ENCODE measurements at regions not wholly inside any gene's neighbourhood (a gene's known extent, or its start where the extent isn't known, plus 50 kb on each side); places are given as distances from the start of the nearest gene placed in this dataset.
A peak's percentile ranks its signal among the peaks of the same experiment; 100 is the strongest.
"Not testable (repeated sequence)": the region's sequence is repeated elsewhere in the genome, so short reads cannot be mapped to it uniquely, and the experiment has no call there.

DNA sequence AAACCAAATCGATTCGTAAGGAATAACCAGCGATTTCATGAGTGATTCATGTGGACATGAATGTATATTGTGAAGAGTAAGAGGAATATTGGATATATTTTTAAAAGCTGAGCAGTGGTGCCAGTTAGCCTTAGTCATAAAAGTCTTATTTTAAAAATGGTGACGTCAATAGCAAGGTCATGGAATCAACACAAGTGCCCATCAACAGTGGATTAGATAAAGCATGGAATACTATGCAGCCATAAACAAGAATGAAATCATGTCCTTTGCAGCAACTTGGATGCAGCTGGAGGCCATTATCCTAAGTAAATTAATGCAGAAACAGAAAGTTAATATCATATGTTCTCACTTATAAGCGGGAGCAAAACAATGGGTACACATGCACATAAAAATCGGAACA lies 89.0 kb upstream of the STOX2 start:
- DNase-seq = no peak

DNA sequence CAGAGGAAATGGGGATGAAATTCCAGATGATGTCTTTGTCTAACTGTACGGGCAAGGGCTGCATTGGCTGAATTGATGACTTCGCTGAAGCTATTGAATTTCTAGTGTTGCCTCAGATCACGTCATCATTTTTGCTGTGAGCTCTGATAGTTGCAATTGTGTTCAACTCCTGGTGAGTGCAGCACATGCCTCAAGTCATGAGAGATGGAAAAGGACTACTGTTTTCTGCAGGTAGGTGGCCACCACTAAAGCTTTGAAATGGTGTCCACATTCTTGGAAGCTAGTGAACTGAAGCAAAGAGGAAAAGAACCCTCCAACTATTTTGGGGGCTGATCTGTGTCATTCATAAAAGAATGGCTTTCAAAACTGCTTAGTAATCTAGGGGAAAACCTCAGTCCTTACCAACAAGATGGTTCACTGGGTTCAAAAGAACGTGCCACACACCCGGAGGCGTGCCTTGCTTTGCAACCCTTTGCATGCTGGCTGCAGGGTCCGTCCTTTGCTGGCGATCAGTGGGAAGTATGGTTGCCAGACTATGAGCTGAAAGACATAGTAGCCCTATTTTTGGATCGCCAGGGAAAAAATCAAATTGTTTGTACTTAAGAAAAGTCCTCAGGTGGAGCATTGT lies 88.1 kb upstream of the STOX2 start:
- no peak for DNase-seq

DNA sequence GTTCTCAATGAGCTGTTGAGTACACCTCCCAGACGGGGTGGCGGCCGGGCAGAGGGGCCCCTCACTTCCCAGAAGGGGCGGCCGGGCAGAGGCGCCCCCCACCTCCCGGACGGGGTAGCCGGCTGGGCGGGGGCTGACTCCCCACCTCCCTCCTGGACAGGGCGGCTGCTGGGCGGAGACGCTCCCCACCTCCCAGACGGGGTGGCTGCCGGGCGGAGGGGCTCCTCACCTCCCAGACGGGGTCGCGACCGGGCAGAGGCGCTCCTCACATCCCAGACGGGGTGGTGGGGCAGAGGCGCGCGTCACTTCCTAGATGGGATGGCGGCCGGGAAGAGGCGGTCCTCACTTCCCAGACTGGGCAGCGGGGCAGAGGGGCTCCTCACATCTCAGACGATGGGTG lies 86.5 kb upstream of the STOX2 start:
- not testable (repeated sequence) for DNase-seq

DNA sequence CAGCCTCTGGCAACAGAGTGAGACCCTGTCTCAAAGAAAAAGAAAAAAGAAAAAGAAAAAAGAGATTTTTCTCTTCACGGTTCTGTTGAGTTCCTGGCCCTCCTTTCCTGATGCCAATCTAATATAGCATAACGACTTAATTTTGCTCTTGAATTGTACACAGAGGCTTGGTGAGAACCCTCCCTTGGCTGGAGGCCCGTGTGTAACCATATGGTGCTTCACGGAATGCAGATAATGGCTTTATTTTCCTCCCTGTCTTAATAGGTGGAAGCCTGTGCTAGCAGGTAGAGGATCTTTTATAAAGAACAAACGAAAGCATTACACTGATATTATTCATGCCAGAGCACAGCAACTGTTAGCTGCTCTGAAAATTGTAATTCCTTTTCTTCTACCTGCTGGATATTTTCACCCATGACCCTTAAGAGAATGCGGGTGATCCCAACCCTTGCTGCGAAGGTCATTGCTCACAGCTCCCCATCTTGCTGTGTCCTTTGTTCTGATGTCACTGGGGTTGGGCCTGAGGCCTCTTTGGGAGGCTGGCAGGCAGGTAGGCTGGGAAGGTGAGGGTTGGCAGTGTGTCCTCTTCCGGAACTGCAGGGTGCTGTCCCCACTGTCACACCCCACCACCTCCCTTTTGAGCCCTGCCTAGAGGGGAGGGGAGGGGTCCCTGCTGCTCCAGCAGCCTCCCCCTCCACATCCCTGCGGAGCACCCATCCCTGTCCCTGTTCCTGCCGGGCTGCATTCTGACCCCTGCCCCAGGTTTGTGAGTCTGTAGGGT lies 83.8 kb upstream of the STOX2 start:
- no peak for DNase-seq

DNA sequence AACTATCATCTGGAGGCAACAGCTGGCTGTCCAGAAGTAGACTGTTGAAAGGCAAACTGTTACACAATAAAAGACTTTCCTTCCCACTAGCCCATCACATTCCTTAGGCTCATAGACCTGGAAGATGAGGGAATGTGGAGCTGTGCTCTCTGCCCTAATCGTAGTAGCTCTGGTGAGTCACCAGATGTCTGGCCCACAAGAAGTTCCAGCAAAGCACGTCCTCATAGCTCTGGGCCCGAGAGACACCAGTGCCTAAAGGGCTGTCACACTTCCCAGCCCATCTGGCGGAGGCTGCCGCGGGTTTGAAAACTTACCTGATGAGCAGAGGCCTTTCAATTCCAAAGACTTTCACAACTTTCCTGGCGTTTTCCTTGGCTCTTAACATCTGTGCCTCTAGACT lies 81.7 kb upstream of the STOX2 start:
- DNase-seq = no peak

DNA sequence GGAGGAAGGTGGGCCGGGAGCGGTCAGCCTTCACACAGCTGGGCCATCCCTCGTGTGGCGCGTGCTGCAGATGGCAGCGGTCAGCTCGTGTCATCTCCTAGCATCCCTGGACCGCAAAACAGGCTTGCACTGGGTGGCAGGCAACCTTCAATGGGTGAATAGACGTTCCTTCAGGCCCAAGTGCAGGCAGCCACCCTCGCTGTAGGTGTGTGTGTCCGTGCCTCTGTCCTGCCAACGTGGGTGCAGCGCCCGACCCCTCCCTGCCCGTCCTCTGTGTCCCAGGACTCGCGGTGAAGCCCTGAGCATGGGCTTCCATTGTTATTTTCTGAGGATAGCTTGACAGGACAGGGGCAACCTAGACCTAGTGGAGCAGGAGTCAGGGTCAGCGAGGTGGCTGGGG lies 79.8 kb upstream of the STOX2 start:
- no peak for DNase-seq

DNA sequence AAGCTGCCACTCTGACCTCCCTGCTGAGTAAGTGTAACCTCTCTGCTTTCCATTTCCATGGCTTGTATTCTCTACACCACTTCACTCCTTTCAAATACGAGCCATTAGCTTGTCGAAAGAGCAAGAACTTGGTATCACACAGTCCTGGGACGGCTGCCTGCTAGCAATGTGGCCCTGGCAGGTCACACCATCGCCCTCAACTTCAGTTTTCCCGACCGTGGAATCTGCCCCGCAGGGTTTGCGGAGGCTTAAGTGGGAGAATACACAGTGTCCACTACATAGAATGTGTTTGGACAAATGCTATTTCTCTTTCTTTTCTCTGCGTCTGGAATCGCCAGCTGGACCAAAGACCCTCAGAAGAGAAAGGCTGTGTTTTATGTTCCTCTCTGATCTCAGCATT lies 78.6 kb upstream of the STOX2 start:
- no peak for DNase-seq

DNA sequence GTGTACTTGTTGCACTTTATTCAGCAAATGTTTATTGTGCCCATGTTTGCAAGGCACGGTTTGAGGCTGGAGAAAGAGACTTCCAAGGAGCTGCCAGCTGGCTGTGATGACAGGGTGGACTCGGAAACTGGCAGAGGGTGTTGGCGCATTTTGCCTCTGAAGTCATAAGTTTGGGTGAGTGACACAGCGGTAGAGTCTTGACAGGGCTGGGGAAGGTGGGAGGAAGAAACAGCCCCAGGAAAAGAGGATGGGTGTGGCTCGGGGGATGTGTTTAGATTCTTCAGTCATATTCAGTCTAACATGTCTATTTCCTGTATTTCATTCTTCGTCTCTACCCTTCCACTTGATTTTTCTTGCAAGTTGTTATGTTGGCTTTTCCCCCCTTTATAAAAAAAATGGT lies 77.0 kb upstream of the STOX2 start:
- DNase-seq = no peak

DNA sequence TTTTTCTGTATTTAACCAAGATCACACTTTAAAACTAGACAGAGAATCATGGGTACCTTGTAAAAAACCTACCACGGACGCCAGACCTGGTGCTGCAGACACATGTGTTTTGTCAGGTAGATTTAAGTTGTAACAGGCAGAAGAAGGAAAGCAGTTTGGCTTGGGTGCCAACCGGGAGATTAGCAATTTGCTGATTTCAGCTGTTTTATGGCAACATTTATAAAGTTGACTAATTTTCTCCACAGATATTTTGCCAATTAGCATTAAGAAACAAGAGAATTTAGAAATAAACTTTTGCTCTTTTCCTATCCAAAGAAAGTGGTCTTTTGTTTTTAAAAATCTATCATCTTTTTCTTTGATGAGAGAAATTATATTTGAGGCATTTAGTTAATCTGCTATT lies 76.3 kb upstream of the STOX2 start:
- DNase-seq = no peak

DNA sequence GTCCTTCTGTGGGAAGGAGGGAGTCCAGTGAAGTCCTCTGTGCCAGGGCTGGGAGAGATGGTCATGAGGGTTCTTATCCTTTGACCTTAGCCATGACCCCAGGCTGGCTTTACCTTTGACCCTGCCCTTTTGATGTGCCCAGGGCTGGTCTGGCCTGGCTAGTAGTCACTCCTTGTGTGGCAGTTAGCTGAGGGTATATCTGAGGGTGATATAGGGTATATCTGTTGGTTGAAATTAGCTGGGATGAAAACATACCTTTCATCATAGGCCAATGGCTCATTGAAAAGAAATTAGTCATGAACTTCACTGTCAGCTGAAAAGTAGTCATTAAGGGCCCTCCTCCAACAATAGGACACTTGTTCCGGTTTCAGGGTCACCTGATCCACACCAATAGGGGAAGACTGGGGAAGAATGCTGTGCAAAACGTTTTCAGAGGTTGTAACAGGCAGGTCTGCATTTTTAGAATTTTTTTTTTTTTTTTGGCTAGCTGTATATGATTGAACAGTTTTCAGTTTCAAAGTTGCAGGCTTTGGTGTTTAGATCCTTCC lies 74.6 kb upstream of the STOX2 start:
- no peak for DNase-seq

DNA sequence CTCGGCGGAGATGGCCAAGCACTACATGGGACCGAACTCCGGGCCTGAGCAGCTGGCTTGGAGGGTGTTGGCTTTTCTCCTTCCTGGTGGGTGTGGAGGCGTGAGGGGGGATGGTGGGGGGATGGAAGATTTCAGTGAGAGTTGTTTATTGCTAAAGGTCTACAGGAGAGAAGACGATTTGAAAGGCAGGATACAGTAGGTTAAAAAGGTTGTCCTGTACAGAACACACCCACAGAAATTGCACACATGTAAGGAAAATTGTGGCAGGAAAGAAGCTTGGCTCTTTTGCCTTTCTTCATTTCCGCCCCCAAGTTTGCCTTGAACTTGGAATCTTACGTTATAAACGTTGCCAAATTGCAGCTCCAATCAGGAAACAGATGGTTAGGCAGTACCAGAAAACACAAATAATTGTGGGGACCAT lies 74.1 kb upstream of the STOX2 start:
- no peak for DNase-seq

DNA sequence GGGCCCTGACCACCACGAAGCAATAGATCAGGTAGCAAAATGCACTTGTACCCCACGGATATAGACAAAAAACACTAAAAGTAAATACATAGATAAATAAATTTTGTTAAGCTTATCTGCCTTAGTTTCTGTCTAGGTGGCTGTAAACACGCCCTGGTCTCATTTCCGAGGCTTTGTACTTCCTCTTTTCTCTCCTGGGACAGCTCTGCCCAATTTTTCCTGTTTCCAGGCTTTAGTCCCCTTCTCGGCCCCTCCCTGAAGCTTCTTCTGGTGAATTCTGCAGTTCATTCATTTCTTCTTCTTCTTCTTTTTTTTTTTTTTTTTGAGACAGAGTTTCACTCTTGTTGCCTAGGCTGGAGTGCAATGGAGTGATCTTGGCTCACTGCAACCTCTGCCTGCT lies 73.4 kb upstream of the STOX2 start:
- DNase-seq = no peak

DNA sequence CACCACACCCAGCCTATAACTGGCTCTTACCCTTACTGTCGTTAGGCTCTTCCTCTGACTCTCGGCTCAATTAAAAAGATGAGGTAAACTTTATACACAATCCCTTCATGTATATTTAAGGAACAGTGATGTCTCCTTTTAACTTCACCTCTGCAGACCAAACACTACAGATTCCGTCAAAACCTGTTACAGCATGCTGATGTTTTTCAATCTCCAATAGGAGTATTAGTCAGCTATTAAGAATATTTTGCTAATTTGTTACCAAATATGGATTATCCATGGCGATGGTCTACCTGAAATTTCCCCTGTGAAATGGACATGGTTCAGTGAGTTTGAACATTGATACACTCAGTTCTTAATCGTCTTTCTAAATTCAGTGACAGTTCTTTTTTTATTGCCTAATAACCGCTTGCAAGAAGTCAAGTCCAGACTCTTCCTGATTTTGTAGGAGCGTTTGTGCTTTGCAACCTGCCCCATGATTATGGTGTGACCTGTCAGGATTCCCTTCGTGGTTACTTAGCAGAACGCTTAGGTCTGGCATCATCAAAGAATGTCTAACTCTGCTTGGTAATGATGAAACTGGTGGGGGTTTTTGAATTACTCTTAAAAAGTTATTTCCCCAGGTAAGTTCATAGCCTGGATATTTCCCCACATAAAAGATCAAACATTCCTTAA lies 72.2 kb upstream of the STOX2 start:
- no peak for DNase-seq

DNA sequence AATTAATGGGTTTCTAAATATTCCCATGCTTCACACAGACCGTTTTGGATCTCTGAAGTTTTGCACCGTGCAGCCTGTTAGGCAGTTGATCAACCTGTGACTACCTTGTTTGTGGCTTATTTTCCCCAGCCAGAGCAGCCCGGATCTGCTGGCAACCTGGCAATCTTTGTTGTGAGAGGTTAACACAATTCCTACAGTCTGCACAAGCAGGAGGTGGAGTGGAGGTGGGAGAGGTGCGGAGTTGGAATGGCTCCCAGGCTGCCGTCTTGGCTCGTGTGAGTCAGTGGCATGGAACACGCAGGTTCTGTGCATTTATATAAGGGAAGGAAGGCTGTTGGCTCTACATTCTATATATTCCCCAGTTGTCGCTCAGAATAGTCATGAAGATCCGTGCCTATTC lies 70.9 kb upstream of the STOX2 start:
- no peak for DNase-seq

DNA sequence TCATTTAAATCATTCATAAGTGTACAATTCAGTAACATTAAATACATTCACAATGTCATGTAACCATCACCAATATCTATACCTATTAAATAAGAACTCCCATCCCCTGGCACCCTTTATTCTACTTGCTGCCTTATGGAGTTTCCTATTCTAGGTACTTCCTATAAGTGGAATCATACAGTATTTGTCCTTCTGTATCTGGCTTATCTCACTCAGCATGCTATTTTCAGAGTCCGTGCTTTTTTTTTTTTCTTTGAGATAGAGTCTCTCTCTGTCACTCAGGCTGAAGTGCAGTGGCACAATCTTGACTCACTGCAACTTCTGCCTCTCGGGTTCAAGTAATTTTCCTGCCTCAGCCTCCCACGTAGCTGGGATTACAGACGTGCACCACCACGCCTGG lies 67.9 kb upstream of the STOX2 start:
- DNase-seq = no peak

DNA sequence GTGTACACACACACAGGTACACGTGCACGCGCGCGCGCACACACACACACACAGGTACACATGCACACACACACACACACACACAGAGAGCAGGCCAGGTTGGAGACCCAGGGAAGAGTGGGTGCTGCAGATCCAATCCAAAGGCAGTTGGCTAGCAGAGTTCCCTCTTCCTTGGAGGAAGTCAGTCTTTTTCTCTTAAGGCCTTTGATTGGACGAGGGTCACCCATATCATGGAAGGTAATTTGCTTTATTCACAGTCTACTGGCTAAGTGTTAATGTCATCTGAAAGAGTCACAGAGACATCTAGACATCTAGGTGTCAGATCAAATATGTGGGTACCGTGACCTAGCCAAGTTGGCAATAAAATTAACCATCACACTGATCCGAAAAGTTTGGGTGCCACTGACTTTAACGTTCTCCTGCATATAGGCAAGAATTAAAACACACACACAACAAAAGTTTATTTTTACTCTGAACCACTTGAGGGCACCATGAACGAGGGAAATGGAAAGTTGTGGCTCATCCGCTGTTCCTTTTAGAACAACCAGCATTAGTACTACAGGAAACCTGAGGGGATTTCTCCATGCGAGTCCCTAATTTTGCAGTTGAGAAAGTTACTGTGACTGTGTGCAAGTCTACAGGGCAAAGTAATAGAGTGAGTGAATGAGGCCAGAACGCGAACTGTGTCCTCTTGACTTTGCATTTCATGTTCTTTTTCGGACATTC lies 66.0 kb upstream of the STOX2 start:
- DNase-seq = no peak

DNA sequence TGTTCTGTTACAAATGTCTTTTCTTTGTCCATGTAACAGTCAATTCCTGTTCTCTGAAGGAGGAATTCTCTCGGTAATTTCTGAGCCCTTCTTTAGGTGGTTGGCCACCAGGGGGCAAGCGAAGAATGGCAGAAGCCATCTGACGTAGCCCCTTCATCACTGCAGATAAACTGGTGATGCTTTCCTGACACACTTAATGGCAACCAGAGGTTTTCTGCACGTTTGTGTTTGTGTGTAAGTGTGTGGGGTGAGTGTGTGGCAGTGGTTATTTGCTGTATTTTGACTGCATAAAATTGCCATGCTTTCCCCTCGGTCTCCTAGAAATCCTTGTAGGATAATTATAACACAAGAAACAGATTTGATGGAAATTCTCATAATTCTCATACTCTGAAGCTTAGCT lies 64.8 kb upstream of the STOX2 start:
- DNase-seq = peak; percentile 48

DNA sequence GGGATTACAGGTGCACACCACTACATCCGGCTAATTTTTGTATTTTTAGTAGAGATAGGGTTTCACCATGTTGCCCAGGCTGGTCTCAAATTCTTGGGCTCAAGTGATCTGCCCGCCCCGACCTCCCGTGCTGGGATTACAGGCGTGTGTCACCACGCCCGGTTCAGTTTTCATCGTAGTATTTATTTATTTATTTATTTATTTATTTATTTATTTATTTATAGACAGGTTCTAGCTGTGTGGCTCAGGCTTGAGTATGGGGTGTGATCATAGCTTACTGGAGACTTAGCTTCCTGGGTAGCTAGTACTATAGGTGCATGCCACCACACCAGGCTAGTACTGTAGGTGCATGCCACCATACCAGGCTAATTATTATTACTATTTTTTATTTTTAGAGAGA lies 64.1 kb upstream of the STOX2 start:
- DNase-seq = no peak

DNA sequence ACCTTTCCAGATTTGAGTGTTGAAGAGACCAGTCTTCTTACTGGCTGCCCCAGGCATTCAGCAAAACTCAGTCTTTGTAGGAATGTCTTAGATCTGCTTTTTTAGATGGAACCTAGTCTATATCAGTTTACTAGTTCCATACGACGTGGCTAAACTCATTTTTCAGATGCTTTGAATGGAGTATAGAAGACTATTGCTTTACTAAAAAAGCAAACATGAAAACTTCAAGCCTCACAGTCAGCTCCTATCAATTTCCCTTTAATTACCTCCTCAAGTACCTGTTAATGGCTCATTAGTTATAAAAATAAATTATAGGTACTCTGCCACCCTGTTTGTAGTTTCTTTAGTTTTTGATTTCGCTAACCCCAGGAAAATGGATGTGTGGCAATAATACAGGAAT lies 63.0 kb upstream of the STOX2 start:
- DNase-seq = no peak

DNA sequence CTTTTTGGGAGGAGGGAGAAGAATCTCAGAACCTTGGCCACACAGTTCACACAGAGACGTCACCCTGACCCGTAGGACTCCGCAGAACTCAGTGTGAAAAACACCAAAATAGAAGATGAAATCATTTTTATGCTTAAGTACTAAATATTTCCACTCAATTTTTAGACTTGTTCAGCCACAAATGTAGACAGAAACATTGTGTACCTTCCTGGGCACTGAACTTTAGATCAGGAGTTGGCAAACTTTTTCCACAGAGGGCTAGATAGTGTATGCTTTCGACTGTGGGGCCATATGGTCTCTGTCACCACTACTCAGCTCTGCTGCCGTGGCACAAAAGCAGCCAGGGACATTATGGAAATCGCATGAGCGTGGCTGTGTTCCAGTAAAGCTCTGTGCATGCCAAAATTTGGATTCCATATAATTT lies 61.8 kb upstream of the STOX2 start:
- DNase-seq = no peak

DNA sequence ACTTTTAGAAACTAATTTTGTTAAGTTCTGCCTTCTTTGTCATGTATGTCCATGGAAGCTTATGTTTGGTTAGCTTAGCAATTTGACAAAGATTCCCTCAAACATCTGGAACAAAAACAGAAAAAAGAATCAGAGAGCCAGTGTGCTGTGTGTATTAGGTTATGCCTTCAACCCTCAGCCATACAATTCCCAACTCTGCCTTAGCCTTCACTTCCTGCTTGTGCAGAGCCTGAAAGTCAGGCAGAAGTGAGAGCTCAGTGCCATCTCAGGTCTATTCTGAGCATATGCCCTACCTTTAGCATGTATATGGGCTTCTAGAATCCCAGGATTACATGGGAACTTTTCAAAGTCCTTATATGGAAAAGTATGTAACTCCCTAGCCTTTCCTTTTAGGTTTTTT lies 58.2 kb upstream of the STOX2 start:
- no peak for DNase-seq

DNA sequence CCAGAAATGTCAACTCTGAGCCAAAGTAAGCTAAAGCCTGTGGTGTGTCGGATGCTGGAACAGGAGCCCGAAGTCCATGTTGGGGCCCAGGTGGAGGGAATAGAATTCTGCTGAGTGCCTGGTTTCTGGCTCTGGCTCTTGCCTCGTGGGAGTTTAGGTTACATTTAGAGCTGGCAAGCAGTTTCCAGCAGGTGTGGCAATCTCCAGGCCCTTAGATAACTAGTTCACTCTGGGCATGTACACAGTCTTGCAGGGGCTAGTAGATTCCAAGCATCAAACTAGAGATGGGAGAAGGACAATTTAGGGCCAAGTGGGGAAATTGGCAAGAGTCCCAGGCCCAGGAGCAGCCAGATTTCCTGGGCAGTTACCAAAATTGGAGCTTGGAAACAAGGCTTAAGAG lies 56.3 kb upstream of the STOX2 start:
- DNase-seq = no peak
